Glutamatergic neuron (in vitro differentiated cells): ENCODE measurements at regions not wholly inside any gene's neighbourhood (a gene's known extent, or its start where the extent isn't known, plus 50 kb on each side); places are given as distances from the start of the nearest gene placed in this dataset.

ENCODE experiments used
- DNase-seq: peaks from one replicate; pipeline ENCODE4 v3.0.0; 2022
- H3K27ac Mint-ChIP-seq: one replicate; pipeline ENCODE4 v1.8.0; 2020; ENCODE audit warnings: mild to moderate bottlenecking, mixed read lengths, inconsistent platforms; ENCODE audit not compliant: unreplicated experiment
- H3K27me3 Mint-ChIP-seq: one replicate; pipeline ENCODE4 v1.8.0; 2020; ENCODE audit warnings: mild to moderate bottlenecking, moderate library complexity, mixed read lengths, inconsistent platforms; ENCODE audit not compliant: unreplicated experiment
- H3K36me3 Mint-ChIP-seq: one replicate; pipeline ENCODE4 v1.8.0; 2020; ENCODE audit warnings: mild to moderate bottlenecking, mixed read lengths, inconsistent platforms; ENCODE audit not compliant: unreplicated experiment
- H3K4me1 Mint-ChIP-seq: one replicate; pipeline ENCODE4 v1.8.0; 2020; ENCODE audit warnings: mild to moderate bottlenecking, low read depth, mixed read lengths, inconsistent platforms; ENCODE audit not compliant: unreplicated experiment
- H3K4me3 Mint-ChIP-seq: one replicate; pipeline ENCODE4 v1.8.0; 2020; ENCODE audit warnings: mild to moderate bottlenecking, mixed read lengths, inconsistent platforms; ENCODE audit not compliant: unreplicated experiment
- H3K9me3 Mint-ChIP-seq: one replicate; pipeline ENCODE4 v1.8.0; 2020; ENCODE audit warnings: mild to moderate bottlenecking, moderate library complexity, mixed read lengths, inconsistent platforms; ENCODE audit not compliant: unreplicated experiment
- TF ChIP-seq, protein P1 (sequence below): fragments of 200-600 bp; sonication (generic); IDR thresholded peaks from one replicate; pipeline ENCODE4 v1.5.0; 2021; ENCODE audit not compliant: partially characterized antibody, unreplicated experiment

DNA sequence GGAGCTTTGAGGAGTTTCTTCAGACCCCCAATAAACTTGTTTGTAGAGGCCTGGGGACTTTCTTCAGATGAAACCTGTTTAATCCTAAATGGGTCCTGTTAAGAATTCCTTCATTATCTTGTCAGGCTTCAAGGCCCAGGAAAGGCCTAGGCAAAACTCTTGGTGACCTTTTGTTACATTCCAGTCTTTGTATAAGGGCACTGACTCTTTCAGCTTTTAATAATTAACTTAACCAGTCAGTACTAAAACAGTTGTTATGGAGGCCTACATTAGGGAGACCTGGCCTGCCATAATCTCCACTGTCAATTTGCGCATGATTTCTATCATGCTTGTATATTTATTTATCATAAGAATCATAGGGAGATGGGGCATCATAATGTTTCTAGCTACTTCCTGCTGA is 110.2 kb downstream of the FCRL5 start:
- Mint-ChIP-seq H3K9me3 (no peaks in the 10 kb centered on the region), H3K27me3 (no peaks in the 10 kb centered on the region), H3K4me1 (no peaks in the 10 kb centered on the region), H3K27ac (no peak overlapping the region), H3K36me3 (no peaks in the 10 kb centered on the region), H3K4me3 (no peak overlapping the region)
- no peak for DNase-seq
- TF ChIP-seq, protein P1, sequence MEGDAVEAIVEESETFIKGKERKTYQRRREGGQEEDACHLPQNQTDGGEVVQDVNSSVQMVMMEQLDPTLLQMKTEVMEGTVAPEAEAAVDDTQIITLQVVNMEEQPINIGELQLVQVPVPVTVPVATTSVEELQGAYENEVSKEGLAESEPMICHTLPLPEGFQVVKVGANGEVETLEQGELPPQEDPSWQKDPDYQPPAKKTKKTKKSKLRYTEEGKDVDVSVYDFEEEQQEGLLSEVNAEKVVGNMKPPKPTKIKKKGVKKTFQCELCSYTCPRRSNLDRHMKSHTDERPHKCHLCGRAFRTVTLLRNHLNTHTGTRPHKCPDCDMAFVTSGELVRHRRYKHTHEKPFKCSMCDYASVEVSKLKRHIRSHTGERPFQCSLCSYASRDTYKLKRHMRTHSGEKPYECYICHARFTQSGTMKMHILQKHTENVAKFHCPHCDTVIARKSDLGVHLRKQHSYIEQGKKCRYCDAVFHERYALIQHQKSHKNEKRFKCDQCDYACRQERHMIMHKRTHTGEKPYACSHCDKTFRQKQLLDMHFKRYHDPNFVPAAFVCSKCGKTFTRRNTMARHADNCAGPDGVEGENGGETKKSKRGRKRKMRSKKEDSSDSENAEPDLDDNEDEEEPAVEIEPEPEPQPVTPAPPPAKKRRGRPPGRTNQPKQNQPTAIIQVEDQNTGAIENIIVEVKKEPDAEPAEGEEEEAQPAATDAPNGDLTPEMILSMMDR = no peak

DNA sequence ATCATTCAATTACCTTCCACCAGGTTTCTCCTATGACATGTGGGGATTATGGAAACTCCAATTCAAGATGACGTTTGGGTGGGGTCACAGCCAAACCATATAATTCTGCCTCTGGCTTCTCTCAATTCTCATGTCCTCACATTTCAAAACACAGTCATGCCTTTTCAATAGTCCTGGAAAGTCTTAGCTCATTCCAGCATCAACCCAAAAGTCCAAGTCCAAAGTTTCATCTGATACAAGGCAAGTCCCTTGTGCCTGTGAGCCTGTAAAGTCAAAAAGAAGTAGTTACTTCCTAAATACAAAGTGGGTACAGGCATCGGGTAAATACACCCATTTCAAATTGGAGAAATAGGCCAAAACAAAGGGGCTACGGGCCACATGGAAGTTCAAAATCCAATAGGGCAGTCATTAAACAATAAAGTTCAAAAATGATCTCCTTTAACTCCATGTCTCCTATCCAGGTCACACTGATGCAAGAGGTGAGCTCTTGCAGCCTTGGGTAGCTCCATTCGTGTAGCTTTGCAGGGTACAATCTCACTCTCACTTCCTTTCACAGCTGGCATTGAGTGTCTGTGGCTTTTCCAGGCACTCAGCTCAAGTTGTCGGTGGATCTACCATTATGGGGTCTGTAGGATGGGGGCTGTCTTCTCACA is 112.9 kb downstream of the FCRL5 start:
- H3K4me3 Mint-ChIP-seq = no peak overlapping the region
- TF ChIP-seq, protein P1 = no peak
- no peak overlapping the region for H3K27ac Mint-ChIP-seq

DNA sequence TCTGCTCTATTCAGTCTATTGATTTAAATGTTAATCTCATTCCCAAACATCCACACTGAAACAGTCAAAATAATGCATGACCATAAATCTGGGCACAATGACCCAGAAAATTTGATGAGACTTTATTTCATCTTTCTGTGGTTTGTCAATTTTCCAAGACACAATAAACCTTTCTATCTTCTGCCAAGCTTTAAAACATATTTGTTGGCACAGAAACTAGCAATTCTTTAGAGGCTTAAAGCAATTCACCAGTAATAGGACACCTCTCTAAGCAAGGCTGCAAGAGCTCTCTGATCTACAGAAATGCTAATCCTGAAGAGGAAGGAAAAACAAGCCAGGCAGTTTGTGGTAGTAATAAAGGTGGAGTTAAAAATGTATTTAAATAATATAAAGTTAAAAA is 113.7 kb downstream of the FCRL5 start:
- Mint-ChIP-seq H3K4me3 (no peak overlapping the region), H3K36me3 (no peaks in the 10 kb centered on the region), H3K9me3 (no peaks in the 10 kb centered on the region)

More for the DNA sequence above, 112.9 kb downstream of the FCRL5 start:
- Mint-ChIP-seq H3K4me1 (no peaks in the 10 kb centered on the region), H3K27me3 (no peaks in the 10 kb centered on the region), H3K9me3 (no peaks in the 10 kb centered on the region), H3K36me3 (no peaks in the 10 kb centered on the region)
- no peak for DNase-seq

DNA sequence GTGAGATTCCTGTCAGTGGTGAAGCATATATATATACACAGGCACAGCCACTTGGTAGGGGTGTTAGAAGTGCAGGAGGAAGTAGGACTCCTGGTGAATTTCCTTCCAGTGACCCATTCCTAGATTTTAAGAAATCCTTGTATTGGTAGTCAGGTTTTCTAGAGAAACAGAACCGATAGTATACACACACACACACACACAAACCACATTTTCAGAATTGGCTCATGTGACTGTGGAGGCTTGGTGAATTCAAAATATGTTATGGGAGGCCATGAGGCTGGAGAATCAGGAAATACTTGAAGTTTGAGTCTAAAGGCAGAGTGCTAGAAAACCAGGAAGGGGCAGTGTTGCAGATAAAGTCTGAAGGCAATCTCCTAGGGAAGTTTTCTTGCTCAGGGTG is 114.2 kb downstream of the FCRL5 start:
- Mint-ChIP-seq H3K9me3 (no peaks in the 10 kb centered on the region), H3K4me3 (no peak overlapping the region)

More for the DNA sequence above, 113.7 kb downstream of the FCRL5 start:
- Mint-ChIP-seq H3K27ac (no peak overlapping the region), H3K4me1 (no peaks in the 10 kb centered on the region), H3K27me3 (no peaks in the 10 kb centered on the region)
- DNase-seq = no peak
- TF ChIP-seq, protein P1 = no peak

DNA sequence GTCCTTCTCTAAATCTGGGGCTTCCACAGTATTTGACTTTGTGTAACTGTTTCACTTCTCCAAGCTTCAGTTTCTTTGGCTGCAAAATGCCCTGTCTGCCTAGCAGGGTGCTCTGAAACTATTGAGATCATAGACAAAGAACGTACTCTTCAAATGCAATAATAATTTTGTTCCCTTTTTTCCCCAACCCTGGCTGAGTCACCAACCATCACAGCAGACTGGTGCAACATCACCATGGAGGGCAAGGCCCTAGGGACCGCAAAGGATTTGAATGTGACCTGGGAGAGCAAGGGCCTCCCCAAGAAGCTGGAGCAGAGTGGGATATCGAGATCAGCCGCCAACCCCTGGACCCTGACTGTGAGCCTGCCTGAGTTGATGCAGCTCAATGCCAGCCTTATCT is 115.0 kb downstream of the FCRL5 start:
- H3K9me3 Mint-ChIP-seq = no peaks in the 10 kb centered on the region
- H3K4me3 Mint-ChIP-seq = no peak overlapping the region
- TF ChIP-seq, protein P1 = no peak
- no peaks in the 10 kb centered on the region for H3K4me1 Mint-ChIP-seq
- H3K27ac Mint-ChIP-seq = no peak overlapping the region
- no peaks in the 10 kb centered on the region for H3K36me3 Mint-ChIP-seq
- no peak for DNase-seq
- H3K27me3 Mint-ChIP-seq = no peaks in the 10 kb centered on the region

More for the DNA sequence above, 114.2 kb downstream of the FCRL5 start:
- Mint-ChIP-seq H3K27ac (no peak overlapping the region), H3K4me1 (no peaks in the 10 kb centered on the region), H3K36me3 (no peaks in the 10 kb centered on the region), H3K27me3 (no peaks in the 10 kb centered on the region)
- TF ChIP-seq, protein P1 = no peak
- DNase-seq = no peak
